ENCODE measurements at regions not wholly inside any gene's neighbourhood (a gene's known extent, or its start where the extent isn't known, plus 50 kb on each side); places are given as distances from the start of the nearest gene placed in this dataset.

DNA sequence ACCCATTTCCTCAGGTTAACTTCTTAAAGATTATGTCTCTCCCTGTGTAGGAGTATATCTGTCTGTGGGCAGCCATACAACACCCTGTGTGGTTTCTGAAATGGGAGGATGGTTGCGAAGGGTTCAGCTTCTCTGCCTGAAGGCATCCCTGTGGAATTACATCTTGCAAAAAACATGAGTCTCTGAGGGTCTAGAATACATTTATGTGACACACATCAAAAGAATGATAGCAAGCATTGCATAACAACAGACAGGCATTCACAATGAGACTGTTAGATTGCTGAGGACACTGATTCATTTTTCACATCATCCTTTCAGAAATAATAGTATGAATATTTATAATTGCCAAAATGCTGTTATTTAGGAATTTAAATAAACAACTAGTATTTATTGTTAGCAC lies 670.9 kb downstream of the HTR1B start:
- DNase-seq (ENCODE audit: low read depth in 4 of 6, low spot score in 6 of 6), result no peak
- no CpG with 5 or more reads among the region's 1 CpG for WGBS (ENCODE audit: insufficient coverage)
- H3K4me3 ChIP-seq (ENCODE audit: low read depth, low read length), result no peak overlapping the region

DNA sequence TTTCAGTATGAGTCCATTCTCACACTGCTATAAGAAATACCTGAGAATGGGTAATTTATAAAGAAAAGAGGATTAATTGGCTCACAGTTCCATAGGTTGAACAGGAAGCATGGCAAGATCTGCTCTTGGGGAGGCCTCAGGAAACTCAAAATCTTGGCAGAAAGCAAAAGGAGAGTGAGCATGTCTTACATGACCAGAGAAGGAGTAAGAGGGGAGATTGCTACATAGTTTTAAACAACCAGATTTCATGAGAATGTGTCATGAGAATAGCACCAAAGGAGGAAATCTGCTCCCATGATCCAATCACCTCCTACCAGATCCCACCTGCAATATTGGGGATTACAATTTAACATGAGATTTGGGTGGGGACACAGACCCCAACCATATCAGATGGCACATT lies 672.4 kb downstream of the HTR1B start:
- Histone ChIP-seq H3K27ac (ENCODE audit: low read depth, low read length) (no peak overlapping the region), H3K9me3 (ENCODE audit: control insufficient read depth, insufficient read depth, low read length) (no peaks in the 10 kb centered on the region), H3K4me1 (ENCODE audit: control insufficient read depth, insufficient read depth, low read length) (no peaks in the 10 kb centered on the region), H3K27me3 (ENCODE audit: control insufficient read depth, insufficient read depth, low read length) (no peaks in the 10 kb centered on the region), H3K4me3 (ENCODE audit: low read depth, low read length) (no peak overlapping the region), H3K36me3 (ENCODE audit: control insufficient read depth, insufficient read depth, low read length) (no peaks in the 10 kb centered on the region)
- DNase-seq (ENCODE audit: low read depth in 4 of 6, low spot score in 6 of 6), result no peak

More for the DNA sequence above, 670.9 kb downstream of the HTR1B start:
- no peak overlapping the region for H3K27ac ChIP-seq (ENCODE audit: low read depth, low read length)
- H3K4me1 ChIP-seq (ENCODE audit: control insufficient read depth, insufficient read depth, low read length), result no peaks in the 10 kb centered on the region
- no peaks in the 10 kb centered on the region for H3K27me3 ChIP-seq (ENCODE audit: control insufficient read depth, insufficient read depth, low read length)
- no peaks in the 10 kb centered on the region for H3K9me3 ChIP-seq (ENCODE audit: control insufficient read depth, insufficient read depth, low read length)
- no peaks in the 10 kb centered on the region for H3K36me3 ChIP-seq (ENCODE audit: control insufficient read depth, insufficient read depth, low read length)

DNA sequence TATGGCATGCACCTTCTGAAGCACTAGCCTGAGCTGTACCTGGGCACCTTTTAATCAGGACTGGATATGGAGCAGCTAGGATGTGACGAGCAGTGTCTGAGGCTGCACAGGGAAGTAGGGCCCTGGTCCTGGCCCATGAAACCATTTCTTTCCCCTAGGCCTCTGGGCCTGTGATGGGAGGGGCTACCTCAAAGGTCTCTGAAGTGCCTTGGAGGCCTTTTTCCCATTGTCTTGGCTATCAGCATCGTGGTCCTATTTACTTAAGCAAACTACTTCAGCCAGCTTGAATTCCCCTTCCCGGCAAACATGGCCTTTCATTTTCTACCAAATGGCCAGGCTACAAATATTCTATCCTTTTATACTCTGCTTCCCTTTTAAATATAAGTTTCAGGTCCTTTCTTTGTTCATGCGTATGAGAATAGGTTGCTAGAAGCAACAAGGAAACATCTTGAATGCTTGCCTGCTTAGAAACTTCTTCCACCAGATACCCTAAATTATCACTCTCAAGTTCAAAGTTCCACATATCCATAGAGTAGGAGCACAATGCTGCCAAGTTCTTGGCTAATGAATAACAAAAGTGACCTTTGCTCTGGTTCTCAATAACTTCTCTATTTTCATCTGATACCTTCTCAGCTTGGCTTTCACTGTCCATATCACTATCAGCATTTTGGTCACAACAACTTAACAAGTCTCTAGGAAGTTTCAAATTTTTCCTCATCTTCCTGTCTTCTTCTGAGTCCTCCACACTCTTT lies 673.1 kb downstream of the HTR1B start:
- H3K36me3 ChIP-seq (ENCODE audit: control insufficient read depth, insufficient read depth, low read length), result no peaks in the 10 kb centered on the region
- no peak overlapping the region for H3K27ac ChIP-seq (ENCODE audit: low read depth, low read length)
- 87% methylated on average over 4 of the region's 4 CpGs for WGBS (ENCODE audit: insufficient coverage)
- H3K9me3 ChIP-seq (ENCODE audit: control insufficient read depth, insufficient read depth, low read length), result no peaks in the 10 kb centered on the region
- no peaks in the 10 kb centered on the region for H3K4me1 ChIP-seq (ENCODE audit: control insufficient read depth, insufficient read depth, low read length)
- H3K27me3 ChIP-seq (ENCODE audit: control insufficient read depth, insufficient read depth, low read length), result no peaks in the 10 kb centered on the region
- DNase-seq (ENCODE audit: low read depth in 4 of 6, low spot score in 6 of 6), result no peak
- no peak overlapping the region for H3K4me3 ChIP-seq (ENCODE audit: low read depth, low read length)

- Histone ChIP-seq H3K4me3 (ENCODE audit: low read depth, low read length) (no peak overlapping the region), H3K36me3 (ENCODE audit: control insufficient read depth, insufficient read depth, low read length) (no peaks in the 10 kb centered on the region), H3K9me3 (ENCODE audit: control insufficient read depth, insufficient read depth, low read length) (no peaks in the 10 kb centered on the region), H3K4me1 (ENCODE audit: control insufficient read depth, insufficient read depth, low read length) (no peaks in the 10 kb centered on the region), H3K27ac (ENCODE audit: low read depth, low read length) (no peak overlapping the region), H3K27me3 (ENCODE audit: control insufficient read depth, insufficient read depth, low read length) (no peaks in the 10 kb centered on the region)
- DNase-seq (ENCODE audit: low read depth in 4 of 6, low spot score in 6 of 6), result no peak
- 94% methylated on average over 2 of the region's 3 CpGs for WGBS (ENCODE audit: insufficient coverage)
Measured at GRCh38 chr6:76789580-76789979, 673.7 kb downstream of the HTR1B start.

DNA sequence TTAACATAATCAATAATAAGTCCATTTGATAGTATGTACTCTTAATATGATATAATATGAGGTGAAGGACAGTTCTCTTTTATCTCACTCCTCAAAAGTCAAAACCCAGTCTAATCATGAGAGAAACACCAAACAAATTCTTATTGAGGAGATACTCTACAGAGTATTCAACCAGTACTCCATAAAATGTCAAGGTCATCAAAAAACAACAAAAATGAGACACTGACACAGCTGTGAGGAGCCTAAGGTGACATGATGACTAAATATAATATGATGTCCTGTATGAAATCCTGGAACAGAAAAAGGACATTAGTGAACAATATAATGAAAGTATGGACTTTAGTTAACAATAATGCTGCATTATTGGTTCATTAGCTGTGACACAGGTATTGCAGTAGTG lies 675.1 kb downstream of the HTR1B start:
- Histone ChIP-seq H3K4me1 (ENCODE audit: control insufficient read depth, insufficient read depth, low read length) (no peaks in the 10 kb centered on the region), H3K4me3 (ENCODE audit: low read depth, low read length) (no peak overlapping the region), H3K36me3 (ENCODE audit: control insufficient read depth, insufficient read depth, low read length) (no peaks in the 10 kb centered on the region), H3K27me3 (ENCODE audit: control insufficient read depth, insufficient read depth, low read length) (no peaks in the 10 kb centered on the region), H3K9me3 (ENCODE audit: control insufficient read depth, insufficient read depth, low read length) (no peaks in the 10 kb centered on the region), H3K27ac (ENCODE audit: low read depth, low read length) (no peak overlapping the region)
- no peak for DNase-seq (ENCODE audit: low read depth in 4 of 6, low spot score in 6 of 6)

- Histone ChIP-seq H3K9me3 (ENCODE audit: control insufficient read depth, insufficient read depth, low read length) (no peaks in the 10 kb centered on the region), H3K27me3 (ENCODE audit: control insufficient read depth, insufficient read depth, low read length) (no peaks in the 10 kb centered on the region), H3K4me3 (ENCODE audit: low read depth, low read length) (no peak overlapping the region), H3K27ac (ENCODE audit: low read depth, low read length) (no peak overlapping the region), H3K4me1 (ENCODE audit: control insufficient read depth, insufficient read depth, low read length) (no peaks in the 10 kb centered on the region), H3K36me3 (ENCODE audit: control insufficient read depth, insufficient read depth, low read length) (no peaks in the 10 kb centered on the region)
- no peak for DNase-seq (ENCODE audit: low read depth in 4 of 6, low spot score in 6 of 6)
Measured at GRCh38 chr6:76779068-76779467, 684.2 kb downstream of the HTR1B start.

GRCh38 chr6:76776876-76777275 lies 686.4 kb downstream of the HTR1B start:
- Histone ChIP-seq H3K4me1 (ENCODE audit: control insufficient read depth, insufficient read depth, low read length) (no peaks in the 10 kb centered on the region), H3K4me3 (ENCODE audit: low read depth, low read length) (no peak overlapping the region), H3K27me3 (ENCODE audit: control insufficient read depth, insufficient read depth, low read length) (no peaks in the 10 kb centered on the region), H3K9me3 (ENCODE audit: control insufficient read depth, insufficient read depth, low read length) (no peaks in the 10 kb centered on the region), H3K36me3 (ENCODE audit: control insufficient read depth, insufficient read depth, low read length) (no peaks in the 10 kb centered on the region), H3K27ac (ENCODE audit: low read depth, low read length) (no peak overlapping the region)
- no CpG with 5 or more reads among the region's 1 CpG for WGBS (ENCODE audit: insufficient coverage)
- peak in 1 of 6 donors; percentile 13 for DNase-seq (ENCODE audit: low read depth in 4 of 6, low spot score in 6 of 6)

DNA sequence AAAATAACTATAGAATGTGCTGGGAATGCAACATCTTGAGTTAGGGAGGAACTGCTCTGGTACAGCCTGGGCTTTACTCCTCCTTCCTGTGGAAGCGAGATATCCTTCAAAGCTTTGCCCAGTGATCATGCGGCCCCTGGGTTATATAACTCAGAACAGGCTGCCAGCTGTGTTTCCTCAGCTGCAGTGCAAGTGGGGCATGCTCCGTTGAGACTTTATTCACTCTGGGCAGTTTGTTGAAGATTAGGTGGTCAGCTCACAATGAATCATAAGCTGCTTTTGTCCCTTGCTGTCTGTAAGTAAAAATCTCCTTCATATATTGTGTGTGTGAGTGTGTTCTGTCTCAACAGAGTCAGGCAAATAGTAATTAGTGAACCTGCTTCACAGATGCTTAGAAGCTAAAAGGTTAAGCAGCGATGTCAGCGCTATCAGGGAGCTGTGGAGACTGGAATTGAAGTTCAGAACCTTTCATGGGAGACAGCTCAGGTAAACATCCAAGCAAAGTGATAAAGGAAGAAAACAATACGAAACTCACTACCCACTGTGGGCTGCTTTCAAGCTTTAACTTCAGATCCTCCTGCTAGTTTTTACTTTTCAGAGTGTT lies 688.4 kb downstream of the HTR1B start:
- 72% methylated on average over 3 of the region's 6 CpGs for WGBS (ENCODE audit: insufficient coverage)
- H3K9me3 ChIP-seq (ENCODE audit: control insufficient read depth, insufficient read depth, low read length), result no peaks in the 10 kb centered on the region
- H3K4me3 ChIP-seq (ENCODE audit: low read depth, low read length), result no peak overlapping the region
- H3K27me3 ChIP-seq (ENCODE audit: control insufficient read depth, insufficient read depth, low read length), result no peaks in the 10 kb centered on the region
- H3K36me3 ChIP-seq (ENCODE audit: control insufficient read depth, insufficient read depth, low read length), result no peaks in the 10 kb centered on the region
- no peak overlapping the region for H3K27ac ChIP-seq (ENCODE audit: low read depth, low read length)
- no peaks in the 10 kb centered on the region for H3K4me1 ChIP-seq (ENCODE audit: control insufficient read depth, insufficient read depth, low read length)
- DNase-seq (ENCODE audit: low read depth in 4 of 6, low spot score in 6 of 6), result peak in 1 of 6 donors; percentile 8

DNA sequence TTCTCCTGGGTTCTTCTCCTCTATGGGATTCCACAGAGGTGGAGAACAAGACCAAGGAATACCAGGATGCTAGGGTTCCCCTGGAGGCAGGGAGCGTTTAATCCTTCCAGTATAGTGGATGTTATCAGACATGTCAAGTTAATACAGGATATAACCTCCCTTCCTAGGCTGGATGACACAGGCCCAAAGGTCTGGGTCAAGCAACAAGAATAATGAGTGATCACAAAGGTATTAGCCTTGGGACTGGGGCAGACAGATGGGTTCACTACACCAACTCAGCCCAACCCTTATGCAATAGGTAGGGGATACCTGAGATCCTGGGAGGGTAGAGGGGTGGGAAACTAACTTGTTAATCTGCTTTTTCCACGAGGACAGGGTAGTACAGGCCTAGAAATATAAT lies 690.3 kb downstream of the HTR1B start:
- Histone ChIP-seq H3K36me3 (ENCODE audit: control insufficient read depth, insufficient read depth, low read length) (no peaks in the 10 kb centered on the region), H3K4me1 (ENCODE audit: control insufficient read depth, insufficient read depth, low read length) (no peaks in the 10 kb centered on the region), H3K27ac (ENCODE audit: low read depth, low read length) (no peak overlapping the region), H3K27me3 (ENCODE audit: control insufficient read depth, insufficient read depth, low read length) (no peaks in the 10 kb centered on the region), H3K9me3 (ENCODE audit: control insufficient read depth, insufficient read depth, low read length) (no peaks in the 10 kb centered on the region), H3K4me3 (ENCODE audit: low read depth, low read length) (no peak overlapping the region)
- no CpG with 5 or more reads among the region's 2 CpGs for WGBS (ENCODE audit: insufficient coverage)
- DNase-seq (ENCODE audit: low read depth in 4 of 6, low spot score in 6 of 6), result no peak

- peak in 2 of 6 donors; percentile 17 to 37 for DNase-seq (ENCODE audit: low read depth in 4 of 6, low spot score in 6 of 6)
- Histone ChIP-seq H3K27ac (ENCODE audit: low read depth, low read length) (no peak overlapping the region), H3K4me3 (ENCODE audit: low read depth, low read length) (no peak overlapping the region), H3K4me1 (ENCODE audit: control insufficient read depth, insufficient read depth, low read length) (no peaks in the 10 kb centered on the region), H3K9me3 (ENCODE audit: control insufficient read depth, insufficient read depth, low read length) (no peaks in the 10 kb centered on the region), H3K36me3 (ENCODE audit: control insufficient read depth, insufficient read depth, low read length) (no peaks in the 10 kb centered on the region), H3K27me3 (ENCODE audit: control insufficient read depth, insufficient read depth, low read length) (no peaks in the 10 kb centered on the region)
- WGBS (ENCODE audit: insufficient coverage), result no CpG with 5 or more reads among the region's 2 CpGs
Measured at GRCh38 chr6:76771059-76771634, 692.1 kb downstream of the HTR1B start.

Measured in spinal cord (tissue), 9 donors.